ENCODE measurements at regions not wholly inside any gene's neighbourhood (a gene's known extent, or its start where the extent isn't known, plus 50 kb on each side); places are given as distances from the start of the nearest gene placed in this dataset.
A peak's percentile ranks its signal among the peaks of the same experiment; 100 is the strongest.

DNA sequence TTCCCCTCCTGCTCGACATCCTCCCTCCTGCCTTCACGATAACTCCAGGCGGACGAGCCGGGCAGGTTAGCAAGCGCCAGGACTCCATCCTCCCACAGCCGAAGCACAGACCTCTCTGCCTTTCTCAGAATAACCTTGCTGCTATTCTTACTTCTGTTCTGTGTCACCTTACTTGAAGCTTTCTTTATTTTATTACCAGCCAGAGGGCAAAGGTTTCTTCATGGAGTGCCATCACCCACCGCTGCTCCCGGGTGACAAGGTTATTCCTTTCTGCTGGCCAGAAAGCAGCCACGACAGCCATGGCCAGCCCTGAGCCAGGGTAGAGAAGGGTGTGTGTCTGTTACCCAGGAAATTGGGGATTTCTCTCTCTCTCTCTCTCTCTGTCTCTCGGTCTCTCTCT, 227.1 kb downstream of the ANAPC1 start:
- DNase-seq: no peak

DNA sequence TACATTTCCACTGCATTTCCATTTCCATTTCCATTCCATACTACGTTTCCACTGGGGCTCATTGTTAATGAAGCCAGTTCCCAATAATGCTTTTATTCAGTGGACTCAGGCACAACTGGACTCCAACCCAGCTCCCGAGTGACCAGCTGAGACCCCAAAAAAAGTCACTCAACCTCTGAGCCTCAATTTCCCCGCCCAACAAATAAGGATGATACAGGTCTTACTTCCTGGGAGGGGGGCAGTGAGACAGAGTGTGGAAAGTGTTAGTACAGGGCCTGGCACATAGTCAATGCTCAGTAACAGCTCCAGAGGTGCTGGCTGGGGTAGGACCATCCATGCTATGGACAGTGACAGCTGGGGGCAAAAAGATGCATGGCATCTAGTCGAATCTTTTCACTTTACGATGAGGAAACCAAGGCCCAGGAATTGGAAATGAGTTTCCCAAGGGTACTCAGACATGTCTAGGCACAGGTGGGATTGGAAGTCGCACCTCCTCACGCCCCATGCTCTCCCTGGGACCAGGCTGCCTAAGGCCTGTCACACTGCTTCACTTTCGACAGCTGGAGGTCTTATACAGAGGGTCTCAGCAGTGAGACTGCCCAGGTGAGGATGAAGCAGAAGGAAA, 226.5 kb downstream of the ANAPC1 start:
- no peak for DNase-seq

DNA sequence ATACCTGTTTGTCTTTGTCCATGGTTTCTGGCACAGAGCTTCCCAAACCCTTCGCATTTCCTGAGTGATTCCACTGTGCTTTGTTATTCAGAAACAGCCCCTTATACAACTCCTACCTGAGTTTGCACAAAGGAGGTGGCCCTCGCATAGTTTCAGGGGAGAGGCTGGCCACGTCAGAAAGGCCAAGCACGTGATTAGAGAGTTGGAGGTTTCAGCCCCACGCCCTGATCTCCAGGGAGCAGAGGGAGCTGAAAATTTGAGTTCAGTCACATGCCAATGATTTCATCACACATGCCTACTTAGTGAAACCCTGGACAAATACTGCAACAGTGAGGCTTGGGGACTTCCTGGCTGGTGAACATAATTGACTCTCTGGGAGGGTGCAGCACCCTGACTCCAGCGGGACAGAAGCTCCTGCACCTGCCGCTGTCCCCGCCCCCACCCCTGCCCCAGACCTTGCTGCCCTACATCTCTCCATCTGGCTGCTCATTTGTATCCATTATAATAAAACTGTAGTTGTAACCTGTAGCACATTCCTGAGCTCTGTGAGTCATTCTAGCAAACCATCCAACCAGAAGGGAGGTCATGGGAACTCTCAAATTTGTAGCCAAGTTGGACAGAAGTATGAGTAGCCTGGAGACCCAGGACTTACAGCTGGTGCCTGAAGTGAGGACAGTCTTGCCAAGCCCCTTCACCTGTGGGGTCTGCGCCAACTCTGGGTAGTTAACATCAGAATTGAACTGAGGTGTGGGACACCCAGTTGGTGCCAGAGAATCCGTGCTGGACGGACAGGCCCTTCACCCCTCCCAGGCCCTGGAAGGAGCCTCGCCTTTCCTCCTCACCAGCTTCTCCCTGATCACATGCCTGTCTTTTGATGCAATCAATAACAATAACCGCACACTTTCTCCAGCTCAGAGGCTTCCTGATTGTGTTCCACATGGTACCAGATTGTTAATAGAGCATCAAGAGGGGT, 224.3 kb downstream of the ANAPC1 start:
- DNase-seq: no peak

DNA sequence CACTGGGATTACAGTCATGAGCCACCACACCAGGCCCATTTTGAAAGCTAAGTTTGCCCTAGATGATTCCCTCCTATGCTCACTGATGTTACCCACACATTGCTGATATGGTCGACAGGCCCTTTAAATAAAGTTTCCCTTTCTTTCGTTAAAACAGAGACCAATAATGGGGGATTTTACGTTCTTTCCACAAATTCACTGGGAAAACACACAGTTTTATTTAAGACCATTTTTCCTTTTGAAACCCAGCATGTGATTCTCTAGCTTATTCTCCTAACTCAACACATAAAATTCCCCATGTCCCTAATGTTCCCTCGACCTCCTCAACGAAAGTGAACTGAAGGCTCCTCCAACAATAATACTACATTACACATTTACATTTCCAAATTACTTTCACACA, 223.2 kb downstream of the ANAPC1 start:
- DNase-seq: no peak

DNA sequence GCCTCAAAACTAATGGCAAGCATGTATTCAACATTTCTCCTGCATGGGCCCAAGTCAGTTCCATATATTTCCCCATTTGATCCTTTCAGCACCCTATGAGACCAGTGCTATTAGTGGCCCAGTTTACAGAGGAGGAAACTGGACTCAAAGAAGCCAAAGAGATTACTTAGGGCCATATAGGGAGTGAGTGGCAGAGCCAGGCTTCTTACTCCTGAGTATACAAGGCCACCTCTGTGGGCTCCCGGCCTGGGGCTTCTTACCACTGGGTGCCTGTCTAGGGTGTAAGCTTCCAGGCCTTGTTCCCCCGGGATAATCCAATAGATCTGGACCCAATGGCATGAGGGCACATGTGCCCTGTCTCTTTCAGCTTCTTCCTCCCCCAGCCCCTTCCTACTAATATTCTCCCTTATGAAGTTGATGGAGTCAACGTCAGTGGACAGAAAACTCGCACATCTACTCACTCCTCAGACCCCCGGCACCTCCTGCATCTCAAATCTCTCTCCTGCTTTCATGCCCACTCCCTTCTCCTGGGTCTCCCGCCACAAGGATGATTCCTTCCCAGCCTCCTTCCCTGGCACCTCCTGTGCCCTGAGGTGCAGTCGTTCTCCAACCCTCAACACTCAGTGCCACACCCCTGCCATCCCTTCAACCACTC, 222.6 kb downstream of the ANAPC1 start:
- no peak for DNase-seq

DNA sequence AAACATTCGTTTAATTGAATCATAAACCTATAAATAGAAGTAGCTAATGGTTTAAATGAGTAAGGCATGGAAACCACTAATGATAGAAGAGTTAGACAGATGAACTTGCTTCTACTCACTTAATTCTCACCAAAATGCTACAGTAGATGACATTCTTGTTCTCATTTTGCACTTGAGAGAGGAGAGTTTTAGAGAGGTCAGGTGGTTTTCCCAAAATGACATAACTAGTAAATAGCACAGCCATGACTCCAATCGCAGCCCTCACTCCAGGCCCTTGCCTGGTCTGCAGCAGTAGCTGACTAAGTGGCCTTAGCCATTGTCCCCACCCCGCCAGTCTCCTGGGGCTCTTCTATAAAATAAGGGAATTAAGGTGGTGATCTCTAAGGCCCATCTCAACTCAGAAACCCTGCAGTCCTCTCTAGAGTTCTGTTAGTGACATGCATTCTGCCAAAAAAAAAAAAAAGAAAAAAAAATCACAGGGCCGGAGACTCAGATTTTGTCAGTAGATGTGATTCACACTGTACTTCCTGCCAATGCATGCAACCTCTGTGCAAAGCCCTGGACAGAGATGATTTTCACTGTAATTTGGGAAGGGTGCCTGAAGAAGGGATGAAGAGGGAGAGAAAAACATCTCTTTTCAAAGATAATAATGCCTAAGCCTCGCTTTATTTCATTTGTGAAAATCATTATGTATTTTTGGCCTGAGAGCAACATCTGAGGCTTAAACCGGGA, 221.8 kb downstream of the ANAPC1 start:
- peak in 1 of 5 donors; percentile 60 for DNase-seq

DNA sequence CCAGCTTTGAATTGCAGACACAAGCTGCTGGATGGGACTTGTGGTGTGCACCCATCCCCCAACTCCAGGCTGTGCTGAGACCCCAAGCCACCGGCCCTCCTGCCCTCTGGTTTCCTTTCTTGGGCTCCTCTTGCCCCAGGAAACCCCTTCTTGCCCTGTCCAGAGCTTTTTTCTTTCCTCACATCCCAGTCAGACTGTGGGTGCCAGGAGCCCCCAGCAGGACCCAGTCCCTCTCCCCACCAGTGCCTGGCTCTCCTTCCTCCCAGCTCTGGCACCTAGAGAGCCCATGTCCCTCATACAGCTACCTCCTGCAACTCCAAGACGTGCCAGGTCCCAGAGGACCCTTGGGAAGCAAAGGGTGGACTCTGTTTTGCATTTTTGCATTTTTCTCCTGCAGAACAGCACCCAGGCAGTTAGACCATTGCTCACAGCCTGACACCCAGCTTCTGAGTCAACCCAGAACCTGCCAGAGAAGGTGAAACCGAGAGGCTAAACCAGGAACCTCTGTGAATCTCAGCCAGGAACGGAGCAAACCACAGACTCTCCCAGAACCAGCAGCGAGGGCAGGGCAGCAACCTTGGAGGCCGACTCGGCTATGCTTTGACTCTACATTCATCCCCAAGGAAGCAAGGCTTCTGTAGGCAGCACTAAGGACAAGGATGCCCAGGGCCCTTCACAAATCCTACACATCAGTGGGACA, 221.1 kb downstream of the ANAPC1 start:
- DNase-seq: peak in 1 of 5 donors; percentile 84

DNA sequence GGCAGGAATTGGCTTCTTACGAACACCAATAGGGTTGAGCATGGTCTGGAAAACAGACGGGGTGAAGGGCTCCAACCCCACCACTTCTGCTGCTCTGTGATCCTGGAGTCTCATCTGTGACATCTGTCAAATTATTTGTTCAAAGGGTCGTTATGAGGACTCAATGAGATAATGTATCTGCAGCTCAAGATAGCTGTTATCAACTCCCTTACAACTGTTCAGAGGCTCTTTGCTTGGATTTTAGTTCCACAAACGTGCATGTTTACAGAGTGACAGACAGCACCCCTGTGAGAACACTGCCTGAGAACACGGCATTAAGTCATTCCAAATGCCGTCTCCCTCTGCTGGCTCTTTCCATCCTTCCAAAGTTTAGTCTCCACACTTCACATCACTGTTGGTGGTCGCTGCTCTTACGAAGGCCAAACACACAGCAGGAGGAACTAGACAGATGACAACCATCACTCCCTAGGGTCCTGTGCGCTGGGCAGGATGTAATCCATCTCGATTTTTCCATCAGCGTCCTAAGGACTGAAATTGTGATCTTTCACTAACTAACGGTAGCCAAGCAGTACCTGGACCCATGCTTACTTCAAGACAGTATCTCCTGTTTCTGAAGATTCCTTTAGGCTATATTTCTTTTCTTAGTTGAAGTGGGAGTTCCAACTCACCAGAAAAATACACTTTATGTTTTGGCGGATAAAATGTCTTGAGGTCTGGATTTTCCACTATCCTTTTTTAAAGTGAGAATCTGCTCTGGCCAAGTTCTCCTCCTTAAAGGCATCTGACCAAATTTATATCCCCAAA, 220.3 kb downstream of the ANAPC1 start:
- no peak for DNase-seq

DNA sequence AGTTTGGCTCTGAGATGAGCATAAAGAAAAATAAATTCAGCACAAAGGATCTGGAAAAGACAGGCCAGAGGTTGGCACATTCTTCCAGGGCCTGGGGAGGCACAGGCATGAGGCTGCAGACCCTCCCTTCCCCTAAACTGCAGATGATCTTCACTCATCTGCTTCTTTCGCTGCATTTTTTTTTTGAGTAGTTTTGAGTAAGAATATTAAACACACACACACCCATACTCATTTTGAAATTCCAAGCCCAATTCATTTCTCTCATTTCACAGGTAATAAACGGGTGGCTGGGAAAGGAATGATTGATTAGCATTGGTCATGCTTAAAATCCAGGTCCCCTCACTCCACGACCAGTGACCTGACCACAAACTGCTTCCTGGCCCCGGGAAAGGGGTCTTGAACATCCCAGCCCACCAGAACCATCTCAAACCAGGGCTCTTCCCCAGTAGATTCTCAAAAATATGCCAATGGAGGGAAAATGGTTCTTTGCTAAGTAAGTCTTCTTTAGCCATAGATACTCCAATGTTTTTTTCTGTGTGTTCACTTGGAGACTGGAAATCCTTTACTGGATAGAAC, 219.6 kb downstream of the ANAPC1 start:
- no peak for DNase-seq

DNA sequence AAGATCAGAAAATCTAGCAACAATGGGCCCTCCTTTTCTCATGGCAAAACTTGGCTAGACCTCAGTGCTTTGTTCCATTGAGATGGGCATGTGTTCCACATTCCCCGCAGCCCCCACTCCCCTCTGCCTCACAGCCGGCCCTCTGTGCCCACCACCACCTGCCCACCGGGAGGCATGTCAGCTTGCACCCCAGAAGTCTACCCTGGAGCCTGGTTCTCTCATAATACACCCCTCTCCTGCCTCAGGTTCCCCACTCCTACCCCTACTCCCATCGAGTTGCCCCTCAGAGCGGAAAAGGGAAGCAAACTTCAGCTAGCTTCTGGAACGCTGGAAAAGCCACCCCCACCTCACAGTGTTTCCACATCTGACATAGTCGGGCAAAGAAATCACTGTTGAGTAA, 219.0 kb downstream of the ANAPC1 start:
- DNase-seq: no peak

DNA sequence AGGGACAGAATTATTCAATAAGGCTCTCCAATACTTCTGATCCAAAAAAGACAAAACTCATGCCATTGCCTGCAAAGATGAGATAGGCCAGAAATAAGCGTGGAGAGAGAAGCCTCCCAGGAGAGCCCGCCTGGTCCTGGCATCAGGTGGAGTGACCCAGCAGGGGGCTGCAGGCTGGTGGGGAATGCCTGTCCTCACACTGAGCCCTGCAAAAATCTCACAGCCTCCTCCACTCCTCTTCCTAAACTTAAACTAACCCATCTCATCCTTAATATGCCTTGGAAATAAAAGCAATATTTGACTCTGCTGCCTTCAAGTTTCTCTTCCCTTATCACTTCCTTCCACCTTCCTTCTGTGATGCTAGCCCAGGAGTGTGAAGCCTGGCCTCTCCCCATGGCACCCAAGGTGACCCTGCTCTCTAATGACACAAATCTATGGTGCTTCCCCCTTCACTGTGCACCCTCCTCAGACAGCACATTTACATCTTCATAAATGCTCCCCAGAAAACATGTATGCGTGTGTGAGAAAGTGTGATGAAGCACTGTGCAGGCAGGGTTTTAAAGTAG, 218.4 kb downstream of the ANAPC1 start:
- no peak for DNase-seq

DNA sequence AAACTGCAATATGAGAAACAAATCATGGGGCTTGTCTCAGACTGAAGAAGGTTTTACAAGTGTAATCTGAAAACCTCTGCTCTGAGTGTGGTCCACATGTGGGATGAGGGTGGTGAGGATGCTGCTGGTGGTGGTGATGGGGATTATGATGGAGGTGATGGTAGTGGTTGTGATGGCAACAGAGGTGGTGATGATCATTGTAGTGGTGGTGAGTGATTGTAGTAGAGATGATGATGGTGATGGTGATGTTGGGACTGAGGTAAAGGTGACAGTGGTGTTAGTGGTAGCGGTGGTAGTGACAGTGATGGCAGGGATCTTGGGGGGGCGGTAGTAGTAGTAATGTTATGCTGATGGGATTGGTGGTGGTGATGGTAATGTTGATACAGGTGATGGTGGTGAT, 217.8 kb downstream of the ANAPC1 start:
- no peak for DNase-seq

DNA sequence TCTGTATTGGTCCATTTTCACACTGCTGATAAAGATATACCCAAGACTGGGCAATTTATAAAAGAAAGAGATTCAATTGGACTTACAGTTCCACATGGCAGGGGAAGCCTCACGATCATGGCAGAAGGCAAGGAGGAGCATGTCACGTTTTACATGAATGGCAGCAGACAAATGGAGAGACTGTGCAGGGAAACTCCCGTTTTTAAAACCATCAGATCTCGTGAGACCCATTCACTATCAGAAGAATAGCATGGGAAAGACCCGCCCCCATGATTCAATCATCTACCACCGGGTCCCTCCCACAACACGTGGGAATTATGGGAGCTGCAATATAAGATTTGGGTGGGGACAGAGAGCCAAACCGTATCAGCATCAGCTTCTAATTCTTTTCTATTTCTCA, 217.0 kb downstream of the ANAPC1 start:
- no peak for DNase-seq

DNA sequence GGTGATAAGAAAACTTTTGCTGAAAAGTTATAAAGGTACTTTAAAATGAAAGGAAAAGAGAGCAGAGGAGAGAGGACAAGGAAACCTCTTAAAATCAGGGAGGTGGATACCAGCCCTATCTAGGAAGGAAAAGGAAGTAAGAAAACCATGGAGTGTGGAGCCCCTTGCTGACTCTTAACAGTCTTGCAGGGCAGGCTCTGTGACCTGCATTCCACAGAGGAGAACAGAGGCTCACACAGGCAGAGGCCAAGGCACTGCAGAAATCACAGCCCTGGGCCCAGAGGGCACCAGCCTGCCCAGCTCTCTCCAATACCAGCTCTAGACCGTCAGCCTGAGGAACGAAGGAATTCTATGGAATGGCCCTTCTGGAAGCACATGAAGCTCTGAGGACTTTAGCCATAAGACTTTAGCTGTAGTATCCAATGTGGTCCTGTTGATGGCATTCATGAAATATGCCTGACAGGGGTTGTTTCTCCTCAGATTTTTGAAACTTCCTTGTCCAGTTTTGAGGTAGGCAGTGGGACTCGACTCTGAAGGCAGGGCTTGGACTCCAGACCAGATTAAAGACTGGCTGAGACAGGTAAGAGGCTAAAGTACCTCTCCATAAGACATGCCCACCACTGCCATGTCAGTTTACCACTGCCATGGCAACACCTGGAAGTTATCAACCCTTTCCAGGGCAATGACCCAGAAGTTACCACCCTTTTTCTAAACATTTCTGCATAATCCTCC, 216.3 kb downstream of the ANAPC1 start:
- DNase-seq: peak in 1 of 5 donors; percentile 53

DNA sequence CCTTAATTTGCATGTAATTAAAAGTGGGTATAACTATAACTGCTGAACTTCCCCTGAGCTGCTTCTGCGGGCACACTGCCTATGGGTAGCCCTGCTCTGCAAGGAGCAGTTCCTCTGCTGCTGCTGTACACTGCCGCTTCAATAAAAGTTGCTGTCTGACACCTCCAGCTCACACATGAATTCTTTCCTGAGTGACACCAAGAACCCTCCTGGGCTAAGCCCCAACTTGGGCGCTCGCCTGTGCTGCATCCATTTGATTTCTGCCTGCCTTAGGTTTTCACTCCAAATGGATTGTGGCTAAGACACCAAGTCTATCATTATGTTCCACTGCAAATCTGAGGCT, 215.7 kb downstream of the ANAPC1 start:
- DNase-seq: no peak

DNA sequence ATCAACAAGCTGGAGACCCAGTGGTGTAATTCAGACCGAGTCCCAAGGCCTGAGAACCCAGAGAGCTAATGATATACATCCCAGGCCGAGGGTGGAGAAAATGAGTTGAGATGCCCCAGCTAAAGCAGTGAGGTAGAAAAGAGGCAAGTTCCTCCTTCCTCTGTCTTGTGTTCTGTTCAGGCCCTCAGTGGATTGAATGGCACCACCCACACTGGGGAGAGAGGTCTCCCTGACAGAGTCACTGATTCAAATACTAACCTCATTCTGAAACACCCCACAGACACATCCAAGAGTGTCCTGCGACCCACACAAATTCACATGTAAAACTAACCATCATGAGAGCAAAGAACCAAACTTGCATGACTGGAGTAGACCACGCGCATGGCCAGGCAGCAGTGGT, 215.3 kb downstream of the ANAPC1 start:
- no peak for DNase-seq

DNA sequence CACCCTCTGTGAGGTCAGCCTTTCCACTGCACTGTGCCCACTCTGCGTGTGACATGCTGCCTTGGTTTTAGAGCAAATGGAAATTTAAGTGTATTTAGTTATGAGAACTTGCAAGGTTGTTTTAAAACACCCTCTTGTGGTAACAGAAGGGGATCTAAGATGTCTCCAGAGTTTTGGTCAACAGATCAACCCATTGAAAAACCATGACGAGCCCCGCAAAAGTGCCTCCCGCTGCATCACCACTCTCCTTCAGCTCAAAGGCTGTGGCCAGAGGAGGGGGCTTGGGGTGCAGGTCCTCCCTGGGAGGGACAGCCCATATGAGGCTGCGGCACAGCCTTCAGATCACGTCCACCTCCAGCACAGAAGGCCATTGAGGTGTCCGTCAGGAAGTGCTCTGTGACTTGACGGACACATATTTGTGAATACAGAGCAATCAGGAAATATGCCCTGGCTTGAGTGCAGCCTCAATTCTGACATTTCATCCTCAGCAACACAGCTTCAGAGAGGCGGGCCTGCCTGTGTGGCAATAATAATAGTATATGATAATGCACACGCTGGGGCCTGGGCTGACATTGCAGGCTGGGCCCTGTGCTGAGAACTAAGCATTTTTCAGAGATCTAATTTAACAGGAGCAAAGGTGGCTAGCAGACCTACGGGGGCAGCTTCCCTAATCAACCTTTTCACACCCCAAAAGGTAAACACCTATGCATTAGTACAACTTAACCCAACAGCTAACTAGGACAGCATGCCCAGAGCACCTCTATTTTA, 213.9 kb downstream of the ANAPC1 start:
- no peak for DNase-seq

DNA sequence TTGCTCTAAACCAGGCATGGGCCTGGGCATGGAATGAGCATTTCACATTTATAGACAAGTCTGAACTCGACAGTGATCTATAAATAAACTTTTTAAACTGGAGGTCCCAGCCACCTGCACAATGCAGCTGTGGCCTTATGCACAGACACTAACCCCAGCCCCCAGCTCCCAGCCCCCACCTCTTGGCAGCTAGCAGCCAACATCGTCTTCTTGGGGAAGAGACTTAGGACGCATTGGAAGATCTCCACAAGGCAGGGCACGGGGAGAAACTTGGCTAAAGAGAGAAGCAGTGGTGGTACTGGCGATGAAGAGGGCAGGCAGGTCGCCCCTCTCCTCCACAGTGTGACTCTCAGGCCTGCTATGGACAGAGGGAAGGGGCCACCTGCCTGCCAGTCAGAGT, 213.2 kb downstream of the ANAPC1 start:
- no peak for DNase-seq

DNA sequence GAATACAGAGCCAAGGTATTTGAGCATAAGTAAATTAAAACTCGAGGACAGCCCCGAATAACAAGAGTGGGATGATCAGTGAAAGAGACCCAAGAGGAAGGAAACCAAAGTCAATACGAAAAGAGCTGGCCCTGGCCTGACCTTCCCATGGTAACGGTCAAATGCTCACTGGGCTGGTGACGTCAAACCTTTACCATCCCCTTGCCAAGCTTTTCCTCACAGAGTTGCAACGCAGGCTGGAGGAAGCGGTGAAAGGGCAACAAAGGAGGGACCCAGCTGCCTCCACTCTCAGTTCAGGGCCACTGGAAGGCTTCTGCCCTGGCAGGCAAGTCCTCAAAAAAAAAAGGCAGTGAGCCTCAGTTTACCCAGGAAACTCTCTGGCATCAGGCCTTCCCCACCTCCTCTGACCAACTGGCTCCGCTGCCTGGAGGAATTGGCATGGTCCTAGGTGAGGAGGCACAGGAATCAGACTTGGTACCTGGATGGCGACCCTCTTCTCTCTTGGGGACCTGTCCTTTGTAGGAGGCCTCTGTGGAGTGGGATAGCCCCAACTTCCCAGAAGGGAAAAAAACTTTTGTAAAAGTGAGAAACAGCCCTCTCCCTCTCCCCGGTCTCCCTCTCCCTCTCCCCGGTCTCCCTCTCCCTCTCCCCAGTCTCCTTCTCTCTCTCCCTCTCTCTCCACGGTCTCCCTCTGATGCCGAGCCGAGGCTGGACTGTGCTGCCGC, 212.4 kb downstream of the ANAPC1 start:
- no peak for DNase-seq

Data from T-helper 1 cell (primary cell).